ENCODE measurements at regions not wholly inside any gene's neighbourhood (a gene's known extent, or its start where the extent isn't known, plus 50 kb on each side); places are given as distances from the start of the nearest gene placed in this dataset.

DNA sequence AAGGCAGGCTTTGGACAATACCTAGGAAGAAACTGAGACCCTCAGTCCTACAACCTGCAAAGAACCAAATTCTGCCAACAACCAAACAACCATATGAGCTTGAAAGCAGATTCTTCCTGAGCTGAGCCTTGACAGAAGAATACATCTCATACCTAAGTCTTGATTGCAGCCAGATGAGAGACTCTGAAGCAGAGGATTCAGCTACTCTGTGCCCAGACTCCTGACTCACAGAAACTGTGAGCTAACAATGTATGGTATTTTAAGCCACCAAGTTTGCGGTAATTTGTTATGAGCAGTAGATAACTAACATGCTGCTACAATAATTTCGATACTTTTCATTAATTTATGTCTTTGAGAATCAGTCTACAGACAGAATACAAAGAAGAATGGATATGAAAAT lies 325.1 kb upstream of the CBLB start:
- no peak overlapping the region for H3K4me3 ChIP-seq
- H3K27ac ChIP-seq, result no peak overlapping the region

DNA sequence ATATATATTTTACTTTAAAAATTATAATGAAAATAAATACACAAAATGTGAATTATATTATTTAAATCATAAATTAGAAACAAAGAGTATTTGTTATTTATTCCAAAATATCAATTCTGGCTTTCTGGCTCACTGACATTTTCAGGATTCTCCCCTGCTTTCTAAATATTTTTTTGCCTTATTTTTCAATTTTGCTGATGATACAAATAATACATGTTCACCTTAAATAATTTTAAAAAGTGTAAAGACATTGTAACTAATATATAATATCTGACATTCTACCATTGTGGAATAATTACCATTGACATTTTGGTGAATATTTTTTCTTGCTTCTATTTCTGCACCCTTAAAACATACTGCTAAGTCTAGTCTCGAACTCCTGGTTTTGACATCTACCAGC lies 325.9 kb upstream of the CBLB start:
- no peak overlapping the region for H3K27ac ChIP-seq

DNA sequence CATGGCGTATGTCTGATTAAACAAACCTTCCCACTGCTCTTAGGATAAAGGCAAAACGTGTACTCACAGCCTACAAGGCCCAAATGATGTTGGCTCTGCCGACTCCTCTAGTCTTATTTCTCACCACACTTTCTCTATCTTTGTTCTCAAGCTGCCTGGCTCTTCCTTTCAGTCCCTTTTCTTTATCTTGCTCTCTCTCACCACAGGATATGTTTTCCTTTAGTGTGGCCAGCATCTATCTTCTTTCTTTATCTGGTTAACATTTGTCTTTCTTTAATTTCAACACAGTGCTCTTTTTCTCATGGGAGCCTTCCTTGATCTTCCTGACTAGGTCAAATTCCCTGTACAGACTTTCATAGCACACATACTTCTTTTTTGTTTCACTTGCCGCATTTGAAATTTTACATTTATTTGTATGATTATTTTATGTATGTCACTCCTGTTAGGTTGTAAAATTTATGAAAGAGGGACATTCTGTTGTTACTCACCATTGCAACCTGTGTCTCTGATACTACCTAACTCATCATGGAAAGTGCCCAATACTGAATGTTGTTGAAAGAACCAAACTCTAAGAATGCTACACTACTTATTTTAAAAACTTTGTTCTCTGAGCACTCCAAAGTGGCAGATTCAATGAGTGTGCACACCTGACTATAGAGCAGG lies 328.9 kb upstream of the CBLB start:
- no peak overlapping the region for H3K27ac ChIP-seq
- H3K4me3 ChIP-seq, result no peak overlapping the region

More for the DNA sequence above, 325.9 kb upstream of the CBLB start:
- H3K4me3 ChIP-seq, result no peak overlapping the region

DNA sequence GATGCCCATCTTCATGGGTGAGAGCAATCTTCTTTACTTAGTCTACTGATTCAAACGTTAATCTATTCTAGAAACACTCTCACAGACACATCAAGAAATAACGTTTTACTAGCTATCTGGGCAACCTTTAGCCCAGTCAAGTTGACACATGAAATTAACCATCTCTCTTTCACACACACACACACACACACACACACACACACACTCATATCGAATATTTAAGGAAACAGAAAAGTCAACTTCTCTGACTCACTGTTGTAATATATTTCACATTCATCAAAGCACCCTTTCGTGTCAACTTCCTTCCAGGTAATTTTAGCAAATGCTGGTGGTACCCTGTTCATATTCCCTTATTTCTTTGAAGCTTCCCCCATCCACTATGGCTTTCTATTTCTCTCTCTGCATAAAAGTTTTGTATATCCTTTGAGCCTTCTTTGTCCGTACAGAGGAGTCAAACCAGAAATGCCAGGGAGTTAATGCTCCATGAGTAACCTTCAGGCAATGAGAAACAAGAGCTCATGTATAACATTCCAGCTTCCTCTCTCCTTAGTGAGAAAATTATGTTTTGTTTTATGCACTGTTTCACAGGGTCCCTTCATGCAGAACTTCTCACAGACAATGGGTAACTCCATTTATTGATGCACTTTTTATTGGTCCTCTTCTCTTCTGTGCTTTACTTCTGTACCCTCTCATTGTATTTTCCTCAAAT lies 335.5 kb upstream of the CBLB start:
- H3K27ac ChIP-seq, result no peak overlapping the region
- no peak overlapping the region for H3K4me3 ChIP-seq

DNA sequence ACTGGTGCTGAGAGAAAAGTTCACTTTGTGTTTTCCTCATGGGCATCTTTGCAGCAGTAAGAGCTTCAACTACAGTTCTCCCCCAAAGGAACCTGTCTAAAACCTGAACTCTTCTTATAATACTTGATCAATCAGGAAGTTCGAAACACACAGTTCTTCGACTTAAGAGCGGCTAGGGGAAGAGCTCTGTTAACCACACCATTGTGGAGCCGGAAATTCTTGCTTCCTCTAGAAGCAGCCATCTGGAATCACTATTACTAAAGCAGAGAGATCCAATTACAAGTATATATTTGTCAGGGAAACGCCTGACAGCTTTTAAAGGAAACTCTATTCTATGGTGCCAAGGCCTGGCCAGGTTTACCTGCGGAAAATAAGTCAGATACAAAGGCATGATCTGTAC lies 337.3 kb upstream of the CBLB start:
- H3K27ac ChIP-seq, result peak overlapping the region in 13 of 21 experiments; percentile 42 to 76 (median 57)
- no peak overlapping the region for H3K4me3 ChIP-seq

DNA sequence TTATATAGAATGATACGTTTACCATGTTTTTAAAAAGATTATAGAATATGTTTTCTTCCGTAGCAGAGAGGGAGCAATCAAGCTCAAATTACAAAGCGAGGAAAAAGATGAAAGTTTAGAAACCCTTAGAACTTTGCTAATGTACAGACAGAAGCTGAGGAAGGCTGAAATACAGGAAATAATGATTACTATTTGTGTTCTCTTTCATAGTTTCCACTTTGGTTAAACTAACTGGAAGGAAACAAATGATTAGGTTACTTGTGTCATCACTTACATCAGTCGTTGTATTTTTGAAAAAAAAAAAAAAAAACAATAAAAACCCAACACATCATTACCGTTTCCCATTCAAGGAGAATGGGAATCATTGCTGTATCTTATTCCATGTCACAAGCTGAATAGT lies 337.8 kb upstream of the CBLB start:
- H3K4me3 ChIP-seq, result no peak overlapping the region
- peak overlapping the region in 13 of 21 experiments; percentile 42 to 76 (median 57) for H3K27ac ChIP-seq

DNA sequence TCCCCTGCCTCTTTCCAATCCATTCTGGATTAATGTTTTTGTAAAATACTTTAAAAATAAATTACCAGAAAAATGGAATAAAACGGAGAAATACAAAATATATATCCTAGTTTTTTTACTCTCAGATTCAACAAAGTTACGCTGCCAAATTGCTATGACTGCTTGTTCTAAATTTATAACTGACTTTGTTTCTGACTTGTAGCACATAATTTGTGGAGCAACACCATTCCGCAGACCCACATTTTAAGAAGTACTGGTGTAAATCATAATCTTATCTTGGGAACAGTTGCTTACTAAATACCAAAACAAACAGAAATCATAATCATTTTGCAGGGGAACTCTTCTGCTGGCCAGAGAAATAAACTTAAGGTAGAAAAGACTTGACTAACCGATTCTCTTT lies 339.4 kb upstream of the CBLB start:
- no peak overlapping the region for H3K4me3 ChIP-seq
- H3K27ac ChIP-seq, result no peak overlapping the region

DNA sequence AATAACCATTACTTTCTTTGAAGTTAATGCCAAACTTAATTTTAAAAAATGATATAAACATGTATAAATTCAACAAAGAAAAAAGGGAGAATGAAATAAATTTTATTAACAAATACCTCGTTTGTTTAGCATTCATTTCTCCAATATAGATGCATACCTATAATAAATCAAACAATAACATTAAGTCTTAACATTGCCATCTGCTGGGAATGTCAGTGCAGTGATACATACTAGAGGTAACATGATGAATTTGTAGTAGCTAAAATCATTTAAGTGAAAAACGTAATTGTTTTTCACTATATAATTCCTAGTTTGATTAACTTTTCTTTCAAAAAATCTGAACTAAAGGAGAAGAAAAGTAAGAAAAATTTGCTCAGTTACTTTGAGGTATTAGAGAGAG lies 340.2 kb upstream of the CBLB start:
- no peak overlapping the region for H3K27ac ChIP-seq
- H3K4me3 ChIP-seq, result no peak overlapping the region

DNA sequence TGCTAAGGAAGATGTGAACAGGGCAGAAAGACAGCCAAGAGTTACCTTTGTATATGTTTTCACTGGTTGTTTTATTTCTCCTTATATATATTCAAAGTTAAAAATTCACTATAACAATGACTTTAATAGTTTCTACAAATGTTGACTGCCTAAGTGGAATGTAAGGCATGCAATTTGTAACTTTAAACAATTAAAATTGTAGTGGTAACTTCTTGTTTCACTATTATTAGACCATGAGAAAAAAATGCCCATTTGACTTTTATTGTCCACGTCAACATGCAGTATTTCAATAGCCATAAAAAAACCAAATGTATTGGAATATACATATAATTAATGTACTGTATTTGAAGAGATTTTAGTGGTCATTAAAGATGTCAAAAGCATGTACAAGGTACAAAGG lies 340.7 kb upstream of the CBLB start:
- no peak overlapping the region for H3K27ac ChIP-seq
- no peak overlapping the region for H3K4me3 ChIP-seq

DNA sequence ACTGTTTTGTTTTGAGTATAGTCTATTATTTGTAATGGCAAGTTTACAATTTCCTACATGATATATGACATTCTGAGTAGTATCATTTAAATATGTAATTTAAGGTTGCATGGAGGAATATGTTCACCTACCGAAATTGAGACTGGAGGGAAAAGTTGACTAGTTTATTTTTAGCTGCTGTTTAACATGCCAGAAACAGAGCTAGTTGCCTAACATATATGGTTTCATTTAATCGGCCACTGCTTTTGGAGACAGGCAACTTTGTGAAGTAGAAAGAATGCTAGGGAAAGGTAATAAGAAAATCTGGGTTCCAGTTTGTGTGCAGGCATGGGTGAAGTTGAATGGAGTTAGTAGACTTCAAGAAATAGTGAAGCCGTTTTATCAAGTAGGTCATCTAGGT lies 342.1 kb upstream of the CBLB start:
- Histone ChIP-seq H3K4me3 (no peak overlapping the region), H3K27ac (no peak overlapping the region)

DNA sequence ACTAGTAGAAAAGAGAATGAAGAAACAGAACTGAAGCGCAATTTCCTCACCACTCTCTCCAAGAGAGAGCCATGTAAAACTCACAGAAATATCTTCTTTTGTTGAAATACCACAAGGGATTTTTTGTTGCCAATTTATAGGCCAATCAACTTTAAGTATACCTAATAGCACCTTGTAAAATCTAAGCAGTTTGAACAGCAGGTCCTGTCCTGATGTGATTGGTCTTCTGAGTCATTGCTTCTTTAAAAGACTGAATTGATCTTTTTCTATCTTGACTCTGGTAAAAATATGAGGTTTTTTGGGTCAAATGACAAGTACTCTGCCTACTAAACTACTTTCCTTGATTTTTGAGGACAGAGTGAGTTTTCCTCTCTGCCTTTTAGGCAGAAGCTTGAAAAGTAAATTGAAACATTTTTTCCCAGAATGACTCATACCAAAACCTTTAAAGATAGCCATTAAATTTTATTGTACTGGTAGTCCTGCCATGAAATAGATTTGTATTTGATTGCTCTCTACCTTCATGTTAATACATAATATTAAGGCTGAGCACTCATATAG lies 343.9 kb upstream of the CBLB start:
- H3K27ac ChIP-seq, result no peak overlapping the region
- H3K4me3 ChIP-seq, result no peak overlapping the region

DNA sequence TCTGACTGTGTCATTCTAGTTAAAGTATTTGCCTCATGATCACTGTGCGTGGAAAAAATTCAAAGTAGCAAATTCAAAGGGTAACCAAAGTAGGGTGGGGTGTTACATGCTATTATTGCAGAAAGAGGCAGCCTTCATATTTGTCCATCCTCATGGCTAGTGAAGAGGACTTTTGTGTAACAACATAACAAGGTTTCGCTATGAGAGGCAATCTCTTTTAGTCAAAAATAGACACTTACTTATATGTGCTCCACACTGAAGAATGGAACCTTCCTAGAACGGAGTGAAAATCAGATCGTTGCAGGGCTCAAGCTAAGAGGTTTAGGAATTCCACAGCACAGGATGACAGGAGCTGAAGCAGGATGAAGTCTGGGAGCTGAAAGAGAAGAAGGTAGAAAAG lies 345.1 kb upstream of the CBLB start:
- no peak overlapping the region for H3K27ac ChIP-seq
- H3K4me3 ChIP-seq, result no peak overlapping the region

DNA sequence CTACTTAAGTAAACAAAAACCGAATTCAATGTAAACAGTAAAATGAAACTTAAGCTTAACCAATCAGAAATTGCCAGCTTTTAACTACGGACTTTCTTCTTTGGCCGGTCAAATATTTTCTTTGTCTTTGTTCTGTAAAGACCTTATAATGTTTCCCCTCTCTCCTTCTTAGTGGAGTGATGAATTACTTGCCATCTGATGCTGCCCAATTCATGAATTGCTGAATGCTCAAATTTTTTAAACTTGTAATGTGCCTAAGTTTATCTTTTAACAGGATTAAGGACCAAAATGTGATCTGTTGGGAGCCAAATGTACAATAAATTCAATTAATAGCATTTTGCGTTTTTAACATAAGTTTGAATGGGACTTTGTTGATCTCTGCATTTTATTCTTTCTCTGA lies 345.8 kb upstream of the CBLB start:
- Histone ChIP-seq H3K27ac (no peak overlapping the region), H3K4me3 (no peak overlapping the region)

DNA sequence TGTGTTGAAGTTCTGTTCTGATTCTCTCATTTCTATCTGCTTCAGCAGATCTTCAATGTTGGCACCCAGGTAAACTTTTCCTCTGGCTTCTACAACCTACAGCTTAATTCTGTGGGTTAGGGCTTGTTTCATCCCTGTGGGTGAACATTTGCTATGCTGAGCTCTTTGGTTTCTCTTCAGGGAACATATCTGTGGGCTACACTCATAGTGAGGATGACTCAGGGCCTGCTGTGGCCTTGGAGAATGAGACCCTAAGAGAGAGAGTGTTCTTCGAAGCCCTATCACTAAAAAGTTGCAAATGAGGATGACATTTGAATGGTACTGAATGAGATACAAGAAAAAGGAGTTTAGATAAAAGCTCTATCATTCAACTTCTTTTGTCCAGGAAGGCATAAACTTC lies 346.2 kb upstream of the CBLB start:
- Histone ChIP-seq H3K27ac (no peak overlapping the region), H3K4me3 (no peak overlapping the region)

DNA sequence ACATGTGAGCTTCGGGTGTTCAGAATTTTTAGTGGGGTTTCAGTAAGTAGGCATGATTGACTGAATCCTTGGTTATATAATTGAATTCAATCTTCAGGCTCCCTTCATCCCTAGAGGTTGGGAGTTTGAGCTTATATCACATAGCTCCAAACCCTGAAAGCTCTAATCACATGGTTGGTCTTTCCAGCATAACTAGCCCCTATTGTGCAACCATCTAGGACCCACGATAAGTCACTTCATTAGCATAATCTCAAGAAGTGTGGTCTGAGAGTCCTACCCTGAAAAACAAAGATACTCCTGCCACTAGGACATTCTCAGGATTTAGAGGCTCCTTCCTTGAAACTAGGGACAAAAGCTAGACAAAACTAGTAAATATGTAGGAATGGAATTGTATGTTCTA lies 348.9 kb upstream of the CBLB start:
- H3K4me3 ChIP-seq, result no peak overlapping the region
- no peak overlapping the region for H3K27ac ChIP-seq

DNA sequence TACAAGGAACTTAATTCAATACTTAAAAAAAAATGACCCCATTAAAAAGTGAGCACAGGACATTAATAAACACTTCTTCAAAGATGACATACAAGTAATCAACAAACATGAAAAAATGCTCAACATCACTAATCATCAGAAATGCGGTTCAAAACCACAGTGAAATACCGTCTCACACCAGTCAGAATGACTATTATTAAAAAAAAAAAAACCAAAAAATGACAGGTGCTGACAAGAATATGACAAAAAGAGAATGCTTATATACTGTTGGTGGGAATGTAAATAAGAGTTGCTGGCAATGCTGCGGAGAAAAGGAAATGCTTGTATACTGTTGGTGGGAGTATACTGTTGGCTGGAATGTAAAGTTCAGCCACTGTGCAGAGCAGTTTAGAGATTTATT lies 358.3 kb upstream of the CBLB start:
- Histone ChIP-seq H3K27ac (no peak overlapping the region), H3K4me3 (no peak overlapping the region)

DNA sequence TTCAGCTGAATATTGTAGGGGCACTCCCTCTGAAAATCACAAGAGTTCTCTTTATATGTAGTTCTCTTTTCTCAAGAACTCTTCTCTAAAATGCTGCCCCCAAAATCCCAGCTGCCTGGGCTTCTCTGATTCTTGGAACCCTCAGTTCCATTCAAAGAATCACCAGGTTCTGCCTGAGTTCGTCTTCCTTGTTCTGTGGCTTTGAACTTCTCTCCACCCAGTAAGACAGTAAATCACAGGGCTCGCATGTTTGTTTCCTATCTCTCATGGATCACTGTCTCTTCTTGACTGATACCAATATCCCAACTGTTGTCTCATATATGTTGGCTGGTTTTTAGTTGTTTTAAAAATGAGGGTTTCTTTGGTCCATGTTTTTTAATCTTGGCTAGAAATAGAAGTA lies 359.5 kb upstream of the CBLB start:
- no peak overlapping the region for H3K4me3 ChIP-seq
- no peak overlapping the region for H3K27ac ChIP-seq

DNA sequence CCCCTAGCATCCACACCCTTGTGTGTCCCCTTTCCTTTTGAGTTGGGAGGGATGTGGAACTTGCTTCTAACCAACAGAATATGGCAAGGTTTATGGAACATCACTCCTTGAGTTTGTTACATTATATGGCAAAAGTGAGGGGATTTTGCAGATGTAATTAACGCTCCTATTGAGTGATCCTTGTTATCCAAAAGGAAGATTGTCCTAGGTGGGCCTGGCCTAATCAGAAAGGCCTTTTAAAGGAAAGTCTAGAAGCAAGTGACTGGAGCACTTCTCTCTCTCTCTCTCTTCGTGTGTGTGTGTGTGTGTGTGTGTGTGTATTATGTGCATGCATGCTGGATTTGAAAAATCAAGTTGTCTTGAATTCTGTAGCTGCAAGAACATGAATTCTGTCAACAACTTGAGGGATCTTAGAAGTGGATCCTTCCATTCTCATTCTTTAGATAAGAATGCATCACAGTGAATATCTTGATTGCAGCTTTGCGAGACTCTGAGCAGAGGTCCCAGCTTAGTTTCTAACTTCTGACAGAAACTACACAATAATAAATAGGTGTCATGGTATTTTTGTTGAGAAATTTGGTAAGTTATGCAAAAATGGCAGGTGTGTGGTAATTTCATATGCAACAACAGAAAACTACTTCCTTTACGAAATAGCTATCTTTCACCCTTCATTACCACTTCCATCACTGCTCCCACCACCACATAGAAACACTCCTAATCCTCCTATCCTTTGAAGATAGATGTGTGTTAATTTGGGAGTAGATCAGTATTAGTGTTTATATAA lies 360.9 kb upstream of the CBLB start:
- Histone ChIP-seq H3K4me3 (no peak overlapping the region), H3K27ac (no peak overlapping the region)

DNA sequence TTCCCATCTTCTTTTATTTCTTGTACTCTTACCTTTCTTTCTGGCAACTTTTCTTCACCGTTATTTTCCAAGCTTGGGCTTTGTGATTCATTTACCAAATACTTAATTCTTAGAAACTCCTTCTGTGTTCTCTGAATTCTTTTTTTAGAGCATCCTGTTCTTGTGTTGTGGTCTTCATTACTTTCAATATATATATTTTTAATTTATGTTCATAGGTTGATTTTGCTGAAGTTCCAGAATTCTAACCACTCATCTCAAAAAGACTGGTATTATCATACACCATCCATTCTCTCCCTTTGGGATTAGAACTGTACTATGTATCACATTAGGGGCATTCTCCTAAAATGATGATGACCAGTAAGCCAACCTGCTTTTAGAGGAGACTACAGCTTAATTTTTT lies 362.3 kb upstream of the CBLB start:
- Histone ChIP-seq H3K27ac (no peak overlapping the region), H3K4me3 (no peak overlapping the region)

DNA sequence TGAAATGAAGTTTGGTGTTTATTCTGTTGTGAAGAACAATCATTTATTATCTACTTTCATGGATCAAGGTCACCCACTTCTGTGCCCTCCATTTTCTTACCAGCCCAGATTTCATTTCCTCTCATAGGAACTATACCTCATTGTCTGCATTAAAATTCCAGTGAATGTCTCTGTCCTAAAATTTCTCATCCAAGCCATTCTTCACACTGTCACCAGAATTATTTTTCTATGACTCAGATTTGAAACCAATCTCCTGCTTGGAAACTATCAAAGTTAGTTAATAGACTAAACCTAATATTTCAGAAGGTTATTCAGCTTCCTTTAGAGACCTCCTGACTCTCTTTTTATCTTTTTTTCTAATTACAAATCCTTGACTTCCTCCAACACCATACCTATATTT lies 364.1 kb upstream of the CBLB start:
- H3K4me3 ChIP-seq, result no peak overlapping the region
- no peak overlapping the region for H3K27ac ChIP-seq

DNA sequence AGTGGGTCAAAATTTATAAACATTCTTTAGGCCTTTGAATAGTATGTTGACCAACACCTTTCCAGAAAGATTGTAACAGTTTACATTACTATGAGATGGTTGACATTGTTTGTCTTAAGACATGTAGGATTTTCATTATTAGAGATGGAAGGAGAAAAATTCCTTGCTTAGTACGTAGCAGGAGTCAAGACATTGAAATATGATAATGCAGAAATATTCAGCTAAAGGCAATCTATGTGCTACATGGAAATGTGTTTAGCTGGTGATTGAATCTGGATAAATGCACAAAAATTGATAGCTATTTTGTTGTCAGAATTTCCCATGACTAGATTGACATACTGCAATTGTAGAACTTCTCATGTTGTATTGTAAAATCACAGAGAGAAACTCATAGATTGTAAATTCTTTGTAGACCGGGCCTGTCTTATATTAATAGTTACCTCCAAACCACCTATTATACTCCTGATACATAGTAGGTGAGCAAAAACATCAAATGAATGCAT lies 370.4 kb upstream of the CBLB start:
- Histone ChIP-seq H3K4me3 (no peak overlapping the region), H3K27ac (no peak overlapping the region)
